GM12875 (cell line): ENCODE measurements at regions not wholly inside any gene's neighbourhood (a gene's known extent, or its start where the extent isn't known, plus 50 kb on each side); places are given as distances from the start of the nearest gene placed in this dataset.
"Not testable (repeated sequence)": the region's sequence is repeated elsewhere in the genome, so short reads cannot be mapped to it uniquely, and the experiment has no call there.

Experiments used
- H3K4me3 ChIP-seq: one replicate; pipeline ENCODE4 v1.5.1; 2011; ENCODE audit warnings: low read depth, low read length, control low read depth
- TF ChIP-seq, protein P1 (sequence below): IDR thresholded peaks from 2 replicates; pipeline ENCODE4 v1.5.1; 2011; ENCODE audit warnings: low read depth, mild to moderate bottlenecking, control low read depth, inconsistent platforms, low read length, moderate library complexity, borderline replicate concordance; ENCODE audit not compliant: insufficient read depth

DNA sequence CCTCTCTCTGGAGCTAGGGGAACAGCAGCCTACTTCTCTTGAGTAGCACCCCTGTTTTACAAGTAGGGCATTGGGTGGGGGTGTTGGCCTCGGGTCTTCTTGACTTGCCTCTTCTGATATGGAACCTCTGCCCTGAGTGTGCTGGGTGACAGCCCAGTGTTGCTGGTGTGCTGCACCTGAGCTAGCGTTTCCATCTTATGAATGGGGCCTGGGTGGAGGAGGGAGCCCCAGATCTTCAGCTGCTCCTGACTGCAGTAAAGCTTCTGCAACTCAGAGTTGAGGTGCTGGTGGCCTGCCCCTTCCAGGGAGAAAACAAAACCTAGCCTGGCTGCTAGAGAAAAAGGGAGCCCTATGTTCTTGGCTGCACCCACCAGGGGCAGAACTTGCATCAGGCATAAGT, 202.5 kb upstream of the SHH start:
- TF ChIP-seq, protein P1, sequence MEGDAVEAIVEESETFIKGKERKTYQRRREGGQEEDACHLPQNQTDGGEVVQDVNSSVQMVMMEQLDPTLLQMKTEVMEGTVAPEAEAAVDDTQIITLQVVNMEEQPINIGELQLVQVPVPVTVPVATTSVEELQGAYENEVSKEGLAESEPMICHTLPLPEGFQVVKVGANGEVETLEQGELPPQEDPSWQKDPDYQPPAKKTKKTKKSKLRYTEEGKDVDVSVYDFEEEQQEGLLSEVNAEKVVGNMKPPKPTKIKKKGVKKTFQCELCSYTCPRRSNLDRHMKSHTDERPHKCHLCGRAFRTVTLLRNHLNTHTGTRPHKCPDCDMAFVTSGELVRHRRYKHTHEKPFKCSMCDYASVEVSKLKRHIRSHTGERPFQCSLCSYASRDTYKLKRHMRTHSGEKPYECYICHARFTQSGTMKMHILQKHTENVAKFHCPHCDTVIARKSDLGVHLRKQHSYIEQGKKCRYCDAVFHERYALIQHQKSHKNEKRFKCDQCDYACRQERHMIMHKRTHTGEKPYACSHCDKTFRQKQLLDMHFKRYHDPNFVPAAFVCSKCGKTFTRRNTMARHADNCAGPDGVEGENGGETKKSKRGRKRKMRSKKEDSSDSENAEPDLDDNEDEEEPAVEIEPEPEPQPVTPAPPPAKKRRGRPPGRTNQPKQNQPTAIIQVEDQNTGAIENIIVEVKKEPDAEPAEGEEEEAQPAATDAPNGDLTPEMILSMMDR, result no peak
- H3K4me3 ChIP-seq, result no peak overlapping the region

DNA sequence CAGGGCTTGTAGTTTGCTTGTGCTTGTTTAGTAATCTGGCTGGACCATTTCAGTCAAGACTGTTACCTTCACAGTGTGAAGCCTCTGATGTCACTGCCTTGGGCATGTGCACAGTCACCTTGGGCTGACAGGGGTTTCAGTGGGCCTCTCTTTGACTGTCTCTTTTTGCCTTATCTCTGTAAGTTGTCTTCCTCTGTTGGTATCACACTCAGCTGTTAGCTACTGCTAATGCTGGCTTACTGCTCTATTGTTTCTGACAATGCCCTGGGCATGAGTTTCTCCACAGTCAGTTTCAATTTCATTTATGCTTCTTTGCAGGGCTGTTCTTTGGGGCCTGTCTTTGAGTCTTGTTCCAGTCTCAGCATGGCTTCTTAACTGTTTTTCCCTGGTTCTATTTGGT, 201.9 kb upstream of the SHH start:
- TF ChIP-seq, protein P1, result no peak
- no peak overlapping the region for H3K4me3 ChIP-seq

DNA sequence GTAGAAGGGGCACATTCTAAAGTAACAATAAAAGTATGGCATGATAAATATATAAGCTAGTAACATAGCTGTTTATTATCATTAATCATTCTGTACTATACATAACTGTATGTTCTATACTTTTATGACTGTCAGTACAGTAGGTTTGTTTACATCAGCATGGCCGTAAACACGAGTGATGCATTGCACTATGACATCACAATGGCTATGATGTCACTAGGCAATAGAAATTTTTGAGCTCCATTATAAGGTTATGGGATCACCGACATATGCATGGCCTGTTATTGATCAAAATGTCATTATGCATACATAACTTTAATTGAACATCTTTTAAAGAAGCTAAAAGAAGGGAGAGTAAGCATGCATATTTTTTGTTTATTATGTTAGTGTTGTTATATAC, 200.1 kb upstream of the SHH start:
- TF ChIP-seq, protein P1, result no peak
- H3K4me3 ChIP-seq, result no peak overlapping the region

DNA sequence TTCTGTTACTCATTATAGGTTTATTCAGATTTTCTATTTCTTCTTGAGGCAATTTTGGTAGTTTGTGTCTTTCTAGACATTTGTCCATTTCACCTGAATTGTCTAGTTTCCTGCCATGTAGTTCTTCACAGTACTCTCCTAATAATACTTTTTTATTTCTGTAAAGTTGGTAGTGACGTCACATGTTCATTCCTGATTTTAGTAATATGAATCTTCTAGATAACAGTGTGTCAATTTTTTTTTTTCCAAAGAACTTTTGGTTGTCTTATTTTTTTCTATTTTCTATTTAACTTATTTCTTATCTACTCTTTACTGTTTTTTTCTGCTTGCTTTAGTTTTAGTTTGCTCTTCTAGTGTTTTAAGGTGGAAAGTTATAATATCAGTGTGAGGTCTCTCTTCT, 197.3 kb upstream of the SHH start:
- no peak overlapping the region for H3K4me3 ChIP-seq
- TF ChIP-seq, protein P1, result no peak

DNA sequence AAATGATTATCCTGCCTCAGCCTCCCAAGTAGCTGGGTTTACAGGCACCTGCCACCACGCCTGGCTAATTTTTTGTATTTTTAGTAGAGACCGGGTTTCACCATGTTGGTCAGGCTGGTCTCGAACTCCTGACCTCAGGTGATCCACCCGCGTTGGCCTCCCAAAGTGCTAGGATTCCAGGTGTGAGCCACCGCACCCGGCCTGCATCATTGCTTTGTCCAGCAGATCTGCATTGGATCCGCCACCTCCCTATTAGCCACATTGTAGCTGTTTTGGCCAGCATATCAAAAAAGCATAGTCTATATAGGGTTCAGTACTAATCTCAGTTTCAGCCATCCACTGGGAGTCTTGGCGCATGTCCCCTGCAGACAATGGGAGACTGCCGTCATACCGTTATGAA, 194.6 kb upstream of the SHH start:
- H3K4me3 ChIP-seq, result not testable (repeated sequence)

DNA sequence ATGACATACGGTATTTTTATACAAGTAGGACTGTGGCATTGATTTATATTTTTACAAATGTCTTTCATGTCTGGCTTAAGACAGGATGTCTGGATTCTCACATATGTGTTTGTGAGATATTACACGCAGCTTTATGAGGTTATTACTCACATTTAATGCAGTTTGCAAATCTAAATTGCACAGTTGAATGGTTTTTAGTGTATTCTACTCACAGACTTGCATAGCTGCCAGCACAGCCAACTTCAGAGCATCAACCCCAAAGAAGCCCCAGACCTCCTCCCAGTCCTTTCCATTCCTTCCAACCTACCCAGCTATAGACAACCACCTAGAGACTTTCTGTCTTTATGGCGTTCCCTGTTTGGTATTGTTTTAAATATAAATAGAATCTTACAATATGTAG, 193.8 kb upstream of the SHH start:
- TF ChIP-seq, protein P1, result no peak
- H3K4me3 ChIP-seq, result no peak overlapping the region

DNA sequence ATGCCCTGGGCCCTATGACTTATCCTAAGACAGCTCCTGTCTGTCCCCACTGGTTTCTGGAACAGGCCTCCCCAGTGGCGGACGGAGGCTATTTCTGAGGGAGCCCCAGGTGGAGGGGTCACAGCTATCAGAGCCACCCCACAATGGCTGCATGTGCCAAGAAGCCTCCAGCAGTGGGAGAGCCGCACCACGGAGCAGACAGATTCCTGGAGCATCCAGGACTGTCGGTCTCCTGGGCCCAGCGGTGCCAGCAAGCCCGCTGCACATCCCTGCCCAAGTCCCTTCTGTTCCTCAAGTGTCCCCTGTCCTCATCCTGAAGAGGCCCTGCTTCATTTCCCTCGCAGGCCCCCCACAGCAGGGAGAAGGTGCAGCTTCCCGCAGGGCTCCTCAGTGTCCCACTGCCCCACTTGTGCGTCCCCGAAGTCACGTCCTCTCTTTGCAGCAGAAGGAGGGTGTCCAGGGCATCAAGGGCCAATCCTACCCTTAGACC, 193.0 kb upstream of the SHH start:
- H3K4me3 ChIP-seq, result no peak overlapping the region
- TF ChIP-seq, protein P1, result no peak
